ENCODE measurements at regions not wholly inside any gene's neighbourhood (a gene's known extent, or its start where the extent isn't known, plus 50 kb on each side); places are given as distances from the start of the nearest gene placed in this dataset.

DNA sequence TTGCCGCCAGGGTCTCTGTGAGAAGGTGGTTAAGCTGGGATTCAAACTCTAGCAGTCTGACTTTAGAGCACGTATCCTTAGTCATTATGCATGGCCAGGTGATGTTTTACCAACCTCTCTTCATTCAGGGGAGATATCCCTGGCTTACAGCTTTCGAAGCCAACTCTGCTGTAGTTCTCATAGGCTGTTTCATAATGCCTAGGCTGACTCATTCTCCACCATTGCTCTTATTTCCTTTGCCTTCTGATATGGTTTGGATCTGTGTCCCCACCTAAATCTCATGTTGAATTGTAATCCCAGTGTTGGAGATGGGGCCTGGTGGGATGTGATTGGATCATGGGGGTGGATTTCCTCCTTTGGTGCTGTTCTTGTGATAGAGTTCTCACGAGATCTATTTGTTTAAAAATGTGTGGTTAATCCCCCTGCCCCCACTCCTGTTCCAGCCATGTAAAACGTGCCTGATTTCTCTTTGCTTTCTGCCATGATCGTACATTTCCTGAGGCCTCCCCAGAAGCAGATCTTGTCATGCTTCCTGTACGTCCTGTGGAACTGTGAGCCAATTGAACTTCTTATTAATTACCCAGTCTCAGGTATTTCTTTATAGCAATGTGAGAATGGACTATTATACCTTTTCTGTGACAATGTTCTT is 94.6 kb upstream of the MAN1A1 start:
- TF ChIP-seq, protein P1, sequence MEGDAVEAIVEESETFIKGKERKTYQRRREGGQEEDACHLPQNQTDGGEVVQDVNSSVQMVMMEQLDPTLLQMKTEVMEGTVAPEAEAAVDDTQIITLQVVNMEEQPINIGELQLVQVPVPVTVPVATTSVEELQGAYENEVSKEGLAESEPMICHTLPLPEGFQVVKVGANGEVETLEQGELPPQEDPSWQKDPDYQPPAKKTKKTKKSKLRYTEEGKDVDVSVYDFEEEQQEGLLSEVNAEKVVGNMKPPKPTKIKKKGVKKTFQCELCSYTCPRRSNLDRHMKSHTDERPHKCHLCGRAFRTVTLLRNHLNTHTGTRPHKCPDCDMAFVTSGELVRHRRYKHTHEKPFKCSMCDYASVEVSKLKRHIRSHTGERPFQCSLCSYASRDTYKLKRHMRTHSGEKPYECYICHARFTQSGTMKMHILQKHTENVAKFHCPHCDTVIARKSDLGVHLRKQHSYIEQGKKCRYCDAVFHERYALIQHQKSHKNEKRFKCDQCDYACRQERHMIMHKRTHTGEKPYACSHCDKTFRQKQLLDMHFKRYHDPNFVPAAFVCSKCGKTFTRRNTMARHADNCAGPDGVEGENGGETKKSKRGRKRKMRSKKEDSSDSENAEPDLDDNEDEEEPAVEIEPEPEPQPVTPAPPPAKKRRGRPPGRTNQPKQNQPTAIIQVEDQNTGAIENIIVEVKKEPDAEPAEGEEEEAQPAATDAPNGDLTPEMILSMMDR (IDR thresholded peaks at IDR 0.05; ENCODE audit: insufficient read depth, low read length): no peak
- TF ChIP-seq, protein P2, sequence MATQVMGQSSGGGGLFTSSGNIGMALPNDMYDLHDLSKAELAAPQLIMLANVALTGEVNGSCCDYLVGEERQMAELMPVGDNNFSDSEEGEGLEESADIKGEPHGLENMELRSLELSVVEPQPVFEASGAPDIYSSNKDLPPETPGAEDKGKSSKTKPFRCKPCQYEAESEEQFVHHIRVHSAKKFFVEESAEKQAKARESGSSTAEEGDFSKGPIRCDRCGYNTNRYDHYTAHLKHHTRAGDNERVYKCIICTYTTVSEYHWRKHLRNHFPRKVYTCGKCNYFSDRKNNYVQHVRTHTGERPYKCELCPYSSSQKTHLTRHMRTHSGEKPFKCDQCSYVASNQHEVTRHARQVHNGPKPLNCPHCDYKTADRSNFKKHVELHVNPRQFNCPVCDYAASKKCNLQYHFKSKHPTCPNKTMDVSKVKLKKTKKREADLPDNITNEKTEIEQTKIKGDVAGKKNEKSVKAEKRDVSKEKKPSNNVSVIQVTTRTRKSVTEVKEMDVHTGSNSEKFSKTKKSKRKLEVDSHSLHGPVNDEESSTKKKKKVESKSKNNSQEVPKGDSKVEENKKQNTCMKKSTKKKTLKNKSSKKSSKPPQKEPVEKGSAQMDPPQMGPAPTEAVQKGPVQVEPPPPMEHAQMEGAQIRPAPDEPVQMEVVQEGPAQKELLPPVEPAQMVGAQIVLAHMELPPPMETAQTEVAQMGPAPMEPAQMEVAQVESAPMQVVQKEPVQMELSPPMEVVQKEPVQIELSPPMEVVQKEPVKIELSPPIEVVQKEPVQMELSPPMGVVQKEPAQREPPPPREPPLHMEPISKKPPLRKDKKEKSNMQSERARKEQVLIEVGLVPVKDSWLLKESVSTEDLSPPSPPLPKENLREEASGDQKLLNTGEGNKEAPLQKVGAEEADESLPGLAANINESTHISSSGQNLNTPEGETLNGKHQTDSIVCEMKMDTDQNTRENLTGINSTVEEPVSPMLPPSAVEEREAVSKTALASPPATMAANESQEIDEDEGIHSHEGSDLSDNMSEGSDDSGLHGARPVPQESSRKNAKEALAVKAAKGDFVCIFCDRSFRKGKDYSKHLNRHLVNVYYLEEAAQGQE (IDR thresholded peaks at IDR 0.05; ENCODE audit: insufficient replicate concordance, low read depth): no peak
- no peak for TF ChIP-seq POLR2AphosphoS5 (IDR thresholded peaks at IDR 0.05; ENCODE audit: low read depth)

Measured in HL-60 (cell line).